Keratinocyte (primary cell): ENCODE measurements at regions not wholly inside any gene's neighbourhood (a gene's known extent, or its start where the extent isn't known, plus 50 kb on each side); places are given as distances from the start of the nearest gene placed in this dataset.

Experiments
- DNase-seq: peaks from one replicate; pipeline ENCODE4 v3.0.0-alpha.2; 2011; ENCODE audit warnings: low read depth, missing footprints, low spot score
- FAIRE-seq: peaks from 2 replicates; lab custom pipeline; 2011; peaks lifted over from hg19 to GRCh38; lab: Jason Lieb, UNC
- H2AFZ ChIP-seq: 2 replicates; pipeline ENCODE4 v1.6.0; 2012; ENCODE audit warnings: low read length, control low read depth, inconsistent platforms; ENCODE audit not compliant: control insufficient read depth
- H3K27ac ChIP-seq: 2 replicates; pipeline ENCODE4 v1.5.1; 2011; ENCODE audit warnings: low read length; ENCODE audit not compliant: control insufficient read depth, insufficient read depth
- H3K27me3 ChIP-seq: 3 replicates; pipeline ENCODE4 v1.6.0; 2011; ENCODE audit warnings: low read length; ENCODE audit not compliant: control insufficient read depth, insufficient read depth; ENCODE audit errors: extremely low read depth
- H3K36me3 ChIP-seq, 2 experiments: 2 replicates in 1 of 2; 3 replicates in 1 of 2; pipeline ENCODE4 v1.5.1; 2011; ENCODE audit warnings: low read length in 2 of 2, mild to moderate bottlenecking in 1 of 2; ENCODE audit not compliant: control insufficient read depth in 2 of 2, insufficient read depth in 2 of 2; ENCODE audit errors: extremely low read depth in 1 of 2
- H3K4me1 ChIP-seq: 3 replicates; pipeline ENCODE4 v1.5.1; 2011; ENCODE audit warnings: low read length; ENCODE audit not compliant: control insufficient read depth, insufficient read depth; ENCODE audit errors: extremely low read depth
- H3K4me2 ChIP-seq: 3 replicates; pipeline ENCODE4 v1.6.0; 2011; ENCODE audit warnings: low read depth, low read length; ENCODE audit not compliant: control insufficient read depth, insufficient read depth; ENCODE audit errors: extremely low read depth
- H3K4me3 ChIP-seq, 3 experiments: fragments of 200-600 bp in 1 of 3; sonication (generic) in 1 of 3; 2 replicates in 2 of 3; 3 replicates in 1 of 3; pipeline ENCODE4 v1.5.1; 2011 to 2016; ENCODE audit warnings: low read length in 3 of 3, mild to moderate bottlenecking in 3 of 3, control low read depth in 2 of 3, inconsistent platforms in 1 of 3, low read depth in 1 of 3, mixed read lengths in 1 of 3, mixed run types in 1 of 3, moderate library complexity in 1 of 3; ENCODE audit not compliant: control insufficient read depth in 2 of 3, insufficient read depth in 2 of 3; ENCODE audit errors: extremely low read depth in 1 of 3
- H3K79me2 ChIP-seq: 2 replicates; pipeline ENCODE4 v1.6.0; 2012; ENCODE audit warnings: low read length; ENCODE audit not compliant: control insufficient read depth, insufficient read depth
- H3K9ac ChIP-seq: 3 replicates; pipeline ENCODE4 v1.6.0; 2011; ENCODE audit warnings: low read length; ENCODE audit not compliant: control insufficient read depth, insufficient read depth; ENCODE audit errors: extremely low read depth
- H3K9me1 ChIP-seq: 3 replicates; pipeline ENCODE4 v1.6.0; 2011; ENCODE audit warnings: low read length; ENCODE audit not compliant: control insufficient read depth, insufficient read depth; ENCODE audit errors: extremely low read depth
- H3K9me3 ChIP-seq: 2 replicates; pipeline ENCODE4 v1.5.1; 2012; ENCODE audit warnings: low read depth, low read length; ENCODE audit not compliant: control insufficient read depth
- H4K20me1 ChIP-seq: 3 replicates; pipeline ENCODE4 v1.6.0; 2011; ENCODE audit warnings: low read length; ENCODE audit not compliant: control insufficient read depth, insufficient read depth; ENCODE audit errors: extremely low read depth
- CTCF ChIP-seq, 3 experiments: IDR thresholded peaks in 1 of 3; conservative IDR thresholded peaks in 1 of 3; optimal IDR thresholded peaks in 1 of 3; 2 replicates in 2 of 3; 3 replicates in 1 of 3; pipeline versions ENCODE3 to v1.5.1; 2011; ENCODE audit warnings: low read length in 3 of 3, mild to moderate bottlenecking in 3 of 3, moderate library complexity in 2 of 3, control low read depth in 1 of 3, inconsistent platforms in 1 of 3; ENCODE audit not compliant: insufficient read depth in 2 of 3; ENCODE audit errors: extremely low read depth in 1 of 3
- EZH2 ChIP-seq: IDR thresholded peaks from one replicate; pipeline ENCODE4 v1.6.1; 2012; ENCODE audit warnings: inconsistent platforms, mild to moderate bottlenecking, low read length, moderate library complexity
- dilution Hi-C: fragments of 300-500 bp; cut with MboI; formaldehyde crosslinking; loops from one replicate; pipeline ENCODE4 v1.7.0; 2020; ENCODE audit warnings: low sequenced_read_pairs; ENCODE audit not compliant: extremely low pct_ligation_motif_present

GRCh38 chr14:24721775-24722174, 87.8 kb upstream of the GZMB start:
- no peaks in the 10 kb centered on the region for H3K79me2 ChIP-seq
- no peak overlapping the region for H3K9ac ChIP-seq
- H3K4me1 ChIP-seq = no peaks in the 10 kb centered on the region
- H3K36me3 ChIP-seq = no peaks in the 10 kb centered on the region
- H3K4me2 ChIP-seq = no peak overlapping the region
- no peaks in the 10 kb centered on the region for H3K9me1 ChIP-seq
- H3K9me3 ChIP-seq = no peaks in the 10 kb centered on the region
- no peaks in the 10 kb centered on the region for H4K20me1 ChIP-seq
- no peak overlapping the region for H2AFZ ChIP-seq
- H3K27me3 ChIP-seq = no peaks in the 10 kb centered on the region
- H3K27ac ChIP-seq = no peak overlapping the region
- no peak overlapping the region for H3K4me3 ChIP-seq
- TF ChIP-seq EZH2 (no peak), CTCF (optimal IDR thresholded peaks at IDR 0.05 in 1 of 3, IDR thresholded peaks at IDR 0.05 in 1 of 3, conservative IDR thresholded peaks at IDR 0.05 in 1 of 3; ENCODE audit: extremely low read depth in 1 of 3, insufficient read depth in 2 of 3, low read length in 3 of 3) (no peak)
- no peak for DNase-seq
- dilution Hi-C loops = no loop called here
- no peak for FAIRE-seq

- H3K36me3 ChIP-seq = no peaks in the 10 kb centered on the region
- no peak overlapping the region for H3K27ac ChIP-seq
- TF ChIP-seq EZH2 = no peak
- TF ChIP-seq CTCF (optimal IDR thresholded peaks at IDR 0.05 in 1 of 3, IDR thresholded peaks at IDR 0.05 in 1 of 3, conservative IDR thresholded peaks at IDR 0.05 in 1 of 3; ENCODE audit: extremely low read depth in 1 of 3, insufficient read depth in 2 of 3, low read length in 3 of 3) = no peak
- no peaks in the 10 kb centered on the region for H3K9me1 ChIP-seq
- no peaks in the 10 kb centered on the region for H3K79me2 ChIP-seq
- H3K4me1 ChIP-seq = no peaks in the 10 kb centered on the region
- H3K27me3 ChIP-seq = no peaks in the 10 kb centered on the region
- H3K4me2 ChIP-seq = no peak overlapping the region
- no peak overlapping the region for H3K4me3 ChIP-seq
- no peak overlapping the region for H2AFZ ChIP-seq
- no peaks in the 10 kb centered on the region for H3K9me3 ChIP-seq
- no peak for DNase-seq
- dilution Hi-C loops = no loop called here
- H3K9ac ChIP-seq = no peak overlapping the region
- no peaks in the 10 kb centered on the region for H4K20me1 ChIP-seq
- FAIRE-seq = no peak
Measured at GRCh38 chr14:24715239-24715638, 81.2 kb upstream of the GZMB start.
